Urothelium cell line (cell line): ENCODE measurements at regions not wholly inside any gene's neighbourhood (a gene's known extent, or its start where the extent isn't known, plus 50 kb on each side); places are given as distances from the start of the nearest gene placed in this dataset.

Experiments
- DNase-seq: peaks from one replicate; pipeline ENCODE4 v3.0.0; 2011; ENCODE audit warnings: low spot score, mixed read lengths
- FAIRE-seq: peaks from 2 replicates; lab custom pipeline; 2011; peaks lifted over from hg19 to GRCh38; lab: Jason Lieb, UNC

- FAIRE-seq (no peak), DNase-seq (no peak)
Measured at GRCh38 chr10:8513155-8514147, 459.0 kb downstream of the GATA3 start.

- DNase-seq, result no peak
- FAIRE-seq, result no peak
Measured at GRCh38 chr10:8520382-8520781, 465.9 kb downstream of the GATA3 start.

GRCh38 chr10:8527773-8528172 is 473.3 kb downstream of the GATA3 start:
- no peak for DNase-seq
- FAIRE-seq, result no peak

DNA sequence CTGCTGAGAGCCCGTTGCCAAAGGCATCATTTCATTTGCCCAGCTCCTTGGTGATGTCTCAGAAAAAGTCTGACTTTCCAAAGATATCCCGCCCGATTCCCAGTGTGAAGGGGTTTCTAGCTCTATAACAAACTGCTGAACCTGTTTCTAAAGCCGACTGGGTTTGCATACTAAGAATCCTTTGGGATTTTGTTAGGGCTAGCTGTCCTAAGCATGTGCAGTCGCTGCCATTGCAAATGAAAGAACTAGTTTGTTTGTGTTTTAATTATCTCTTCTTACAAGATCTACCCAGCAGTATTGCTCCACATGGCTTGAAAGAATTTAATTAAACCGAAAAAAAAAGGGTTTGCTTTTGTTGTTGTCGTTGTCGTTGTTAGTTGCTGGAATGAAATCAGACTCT is 476.6 kb downstream of the GATA3 start:
- FAIRE-seq, result no peak
- no peak for DNase-seq

DNA sequence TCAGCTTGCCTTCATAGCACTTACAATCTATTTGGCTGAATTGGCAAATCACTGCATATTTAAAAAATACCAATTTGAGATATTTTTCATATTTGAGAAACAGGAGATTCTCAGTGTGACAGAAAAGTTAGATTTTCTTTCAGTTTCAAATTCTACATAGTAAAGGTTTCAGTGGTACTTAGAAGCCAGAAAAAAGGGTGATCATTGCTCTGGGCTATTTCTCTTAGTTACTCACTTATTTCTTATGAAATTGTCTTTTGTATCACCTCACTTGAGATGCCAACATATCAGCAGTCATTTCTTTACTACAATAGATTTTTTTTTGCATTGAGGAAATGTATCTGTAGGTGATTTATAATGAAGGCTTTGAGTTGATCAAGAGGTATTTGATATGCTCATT is 478.2 kb downstream of the GATA3 start:
- no peak for DNase-seq
- FAIRE-seq, result no peak

DNA sequence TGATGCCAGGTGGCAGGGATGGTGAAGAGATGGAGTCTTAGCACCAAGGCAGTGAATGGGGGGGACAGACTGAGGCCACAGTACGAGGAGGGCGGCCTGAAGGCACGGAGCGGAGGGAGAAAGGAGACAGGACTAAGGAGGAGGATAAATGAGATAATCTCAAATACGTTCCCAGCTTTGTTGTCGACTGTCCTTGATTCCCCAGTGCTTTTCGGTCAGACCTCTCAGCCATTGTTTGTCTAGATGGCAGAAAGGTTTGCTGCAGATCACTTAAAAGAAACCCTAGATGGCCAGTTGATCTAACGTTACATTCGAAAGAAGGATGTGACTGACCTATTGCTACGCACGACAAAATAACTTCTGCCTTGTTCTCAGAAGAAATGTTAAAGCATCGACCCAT is 479.0 kb downstream of the GATA3 start:
- DNase-seq (no peak), FAIRE-seq (no peak)

- DNase-seq (no peak), FAIRE-seq (no peak)
Measured at GRCh38 chr10:8534096-8534495, 479.6 kb downstream of the GATA3 start.

DNA sequence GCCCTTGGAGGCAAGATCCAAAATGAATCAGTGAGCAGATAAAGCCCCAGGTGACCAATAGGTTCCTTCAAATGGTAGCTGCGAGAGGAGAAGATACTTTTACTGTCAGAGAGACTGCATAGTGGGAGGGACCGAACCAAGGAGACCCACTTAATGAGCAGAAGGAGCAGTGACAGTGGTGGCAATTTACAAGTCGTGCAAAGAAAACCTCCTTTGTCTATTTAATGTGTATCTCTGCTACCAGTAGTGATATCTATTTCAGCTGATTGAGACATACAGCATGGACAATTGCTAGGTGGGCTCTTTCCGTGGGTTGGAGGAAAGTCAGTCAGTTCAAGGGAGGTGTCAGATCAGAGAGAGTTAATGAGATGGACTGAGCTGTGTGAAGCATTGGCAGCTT is 480.4 kb downstream of the GATA3 start:
- FAIRE-seq (no peak), DNase-seq (no peak)

GRCh38 chr10:8539056-8539455 is 484.6 kb downstream of the GATA3 start:
- FAIRE-seq, result peak; percentile 53

GRCh38 chr10:8543361-8544056 is 489.0 kb downstream of the GATA3 start:
- peak; percentile 35 for DNase-seq
- FAIRE-seq, result no peak

More at GRCh38 chr10:8539056-8539455, 484.6 kb downstream of the GATA3 start:
- peak; percentile 12 for DNase-seq

GRCh38 chr10:8544057-8544380 is 489.5 kb downstream of the GATA3 start:
- DNase-seq (no peak), FAIRE-seq (no peak)

GRCh38 chr10:8544500-8544899 is 490.0 kb downstream of the GATA3 start:
- FAIRE-seq, result no peak
- no peak for DNase-seq

GRCh38 chr10:8554574-8554973 is 500.1 kb downstream of the GATA3 start:
- FAIRE-seq (no peak), DNase-seq (no peak)

DNA sequence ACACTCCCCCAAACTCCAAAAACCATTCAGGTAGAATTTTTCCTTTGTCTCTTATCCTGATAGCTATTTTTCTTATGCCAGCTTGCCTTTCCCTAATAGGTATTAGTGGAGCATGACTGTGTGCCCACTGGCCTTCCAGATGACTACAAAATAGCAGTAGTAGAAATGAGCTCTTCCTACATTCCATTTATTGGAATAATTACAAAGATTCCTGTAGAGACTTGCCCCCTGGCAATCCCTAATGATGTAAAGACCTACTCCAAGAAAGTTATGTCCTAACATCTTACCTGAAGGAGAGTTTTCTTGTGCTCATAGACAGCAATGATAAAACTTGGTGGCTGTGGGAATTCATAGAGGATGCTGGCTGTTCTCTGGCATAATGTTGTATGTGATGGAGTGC is 501.8 kb downstream of the GATA3 start:
- FAIRE-seq, result no peak
- no peak for DNase-seq

DNA sequence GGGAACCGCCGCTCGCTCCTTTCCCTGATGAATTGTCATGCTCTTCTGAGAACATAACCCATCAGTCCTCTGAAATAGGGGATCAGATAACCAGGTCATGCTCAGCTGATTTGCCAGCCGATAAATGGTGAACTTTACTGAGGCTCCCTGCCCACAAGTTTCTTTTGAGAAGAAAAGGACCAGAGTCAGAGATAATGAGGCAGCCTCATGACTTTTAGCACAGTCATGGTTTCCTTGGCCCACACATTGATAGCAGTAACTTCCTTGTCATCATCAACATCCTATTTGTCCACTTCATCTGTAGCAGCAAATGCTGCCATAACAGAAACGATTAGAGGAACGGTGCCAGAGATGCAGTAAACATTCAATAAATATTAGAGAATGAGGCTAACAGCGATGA is 509.0 kb downstream of the GATA3 start:
- FAIRE-seq (no peak), DNase-seq (no peak)

DNA sequence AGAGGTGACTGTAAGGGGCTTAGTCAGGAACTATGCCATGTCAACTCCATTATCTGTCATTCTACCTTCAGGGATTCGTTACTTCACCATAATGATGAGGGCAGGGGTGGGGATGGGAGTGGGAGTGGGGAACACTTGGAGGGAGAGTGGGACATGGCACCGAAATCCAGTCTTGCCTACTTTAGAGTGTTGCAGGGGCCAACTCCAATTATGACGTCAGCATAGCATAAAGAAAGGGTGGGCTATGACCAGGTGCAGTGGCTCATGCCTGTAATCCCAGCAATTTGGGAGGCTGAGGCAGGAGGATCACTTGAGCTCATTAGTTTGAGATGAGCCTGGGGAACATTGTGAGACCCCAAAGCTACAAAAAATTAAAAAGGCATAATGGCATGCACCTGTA is 512.2 kb downstream of the GATA3 start:
- FAIRE-seq (no peak), DNase-seq (no peak)

DNA sequence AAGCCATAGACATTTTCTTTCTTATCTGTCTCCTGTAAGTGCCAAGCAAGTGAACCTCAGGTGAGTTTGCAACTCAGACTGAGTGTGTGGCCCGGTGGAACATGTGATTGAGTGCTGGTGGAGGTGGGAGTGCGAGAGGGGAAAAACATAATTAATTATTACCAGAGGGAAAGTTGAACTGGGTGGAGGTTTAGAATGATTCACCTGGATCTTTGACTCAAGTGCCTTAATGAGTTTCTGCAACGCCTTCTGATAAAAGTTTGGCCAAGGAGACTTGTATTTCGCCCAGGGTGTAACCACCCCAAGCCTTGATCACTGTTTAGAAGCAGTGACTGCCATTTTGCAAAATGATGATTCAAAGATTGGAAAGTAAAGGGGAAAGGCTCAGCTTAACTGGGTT is 513.9 kb downstream of the GATA3 start:
- DNase-seq (no peak), FAIRE-seq (no peak)

DNA sequence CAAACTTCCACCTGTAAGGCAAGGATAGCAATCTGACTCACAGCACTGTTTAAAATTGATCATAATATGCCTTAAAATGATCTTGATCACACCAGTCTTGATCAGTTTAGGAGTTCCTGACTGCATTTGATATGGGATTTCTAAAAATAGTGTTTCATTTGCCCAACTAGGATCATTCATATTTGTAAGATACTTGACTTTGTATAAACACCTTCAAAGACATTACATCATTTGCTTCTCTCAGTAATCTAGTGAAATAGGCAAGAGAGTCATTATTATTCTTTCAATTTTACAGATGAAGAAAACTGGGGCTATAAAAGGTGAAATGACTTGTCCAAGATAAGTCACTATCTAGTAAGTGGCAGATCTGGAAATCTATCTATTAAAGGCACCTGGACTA is 521.1 kb downstream of the GATA3 start:
- FAIRE-seq, result no peak
- no peak for DNase-seq

- no peak for FAIRE-seq
- DNase-seq, result no peak
Measured at GRCh38 chr10:8576281-8576680, 521.8 kb downstream of the GATA3 start.

- no peak for FAIRE-seq
- DNase-seq, result no peak
Measured at GRCh38 chr10:8576911-8577310, 522.4 kb downstream of the GATA3 start.

DNA sequence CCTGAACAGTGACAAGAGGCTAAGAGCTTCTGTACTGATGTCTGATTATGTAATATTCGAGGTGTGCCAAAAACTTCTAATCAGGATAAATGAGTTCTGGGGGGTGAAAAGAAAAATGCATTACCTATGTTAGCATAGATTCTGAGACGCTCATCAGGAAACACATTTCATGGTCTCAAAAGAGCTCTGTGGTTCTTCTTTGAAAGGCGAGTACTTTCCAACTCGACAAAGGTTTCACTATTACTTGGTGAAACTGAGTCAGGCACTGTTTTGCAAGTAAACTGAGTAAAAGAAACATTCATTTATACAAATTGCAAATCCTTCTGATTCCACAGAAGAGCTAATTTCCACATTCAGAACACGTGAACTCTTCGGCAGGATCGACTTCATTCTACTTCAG is 523.2 kb downstream of the GATA3 start:
- DNase-seq (no peak), FAIRE-seq (no peak)

DNA sequence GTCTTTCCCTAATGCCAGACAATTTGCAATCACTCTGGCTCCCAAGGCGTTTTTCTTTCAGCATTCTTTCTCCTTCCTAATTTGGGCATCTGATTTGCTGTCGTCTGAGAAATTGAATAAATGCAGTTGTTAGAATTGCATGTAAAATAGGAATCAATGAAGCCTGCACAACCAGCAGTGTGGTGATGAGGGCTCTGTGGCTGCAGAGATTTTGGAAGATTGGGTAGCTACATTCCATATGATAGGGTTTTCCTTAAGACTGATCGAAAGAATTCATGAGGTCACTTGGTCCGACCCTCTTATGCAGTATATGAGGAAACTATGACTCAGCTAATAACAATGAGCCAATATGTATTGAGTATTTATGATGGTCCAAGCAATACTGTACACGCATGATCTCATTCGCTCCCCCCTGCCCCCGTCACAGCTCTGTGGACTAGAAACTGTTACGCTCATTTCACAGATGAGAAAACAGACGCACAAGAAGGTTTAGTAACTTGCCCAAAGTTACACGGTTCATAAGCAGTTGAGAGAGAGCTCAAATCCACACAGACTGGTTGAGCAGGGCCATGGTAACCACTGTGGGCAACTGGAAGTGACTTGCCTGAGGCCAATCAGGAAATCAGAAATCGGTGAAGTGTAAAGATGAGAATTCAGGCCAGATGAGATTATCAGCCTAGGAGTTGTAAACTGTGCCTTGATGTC is 527.2 kb downstream of the GATA3 start:
- DNase-seq, result no peak
- FAIRE-seq, result no peak
